ENCODE measurements at regions not wholly inside any gene's neighbourhood (a gene's known extent, or its start where the extent isn't known, plus 50 kb on each side); places are given as distances from the start of the nearest gene placed in this dataset.

DNA sequence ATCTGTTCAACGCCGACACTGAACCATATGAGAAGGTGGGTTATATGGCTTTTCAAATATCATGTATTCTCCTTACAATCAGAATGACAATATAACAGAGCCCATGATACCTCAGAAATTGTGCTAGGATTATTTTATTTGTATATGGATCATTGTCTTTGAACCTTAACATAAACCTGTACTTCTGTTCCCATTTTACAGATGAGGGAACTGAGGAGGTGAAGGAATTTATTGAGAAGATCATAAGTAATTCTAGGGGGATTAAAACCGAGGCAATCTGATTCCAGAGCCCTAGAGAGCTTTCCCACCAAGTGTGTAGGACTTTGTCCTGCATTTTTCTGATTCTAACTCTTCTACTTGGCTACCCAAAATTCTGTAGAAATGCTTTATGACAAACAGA, 279.8 kb upstream of the FANCL start:
- H3K27me3 ChIP-seq (ENCODE audit: control insufficient read depth, insufficient read depth, low read length) = no peaks in the 10 kb centered on the region
- no peak for DNase-seq (ENCODE audit: low read depth)
- TF ChIP-seq CTCF (IDR thresholded peaks at IDR 0.05; ENCODE audit: insufficient read depth, low read length, poor library complexity, severe bottlenecking) = no peak
- no peaks in the 10 kb centered on the region for H3K36me3 ChIP-seq (ENCODE audit: control insufficient read depth, insufficient read depth, low read length)
- H3K4me3 ChIP-seq (ENCODE audit: low read depth, low read length) = no peak overlapping the region

DNA sequence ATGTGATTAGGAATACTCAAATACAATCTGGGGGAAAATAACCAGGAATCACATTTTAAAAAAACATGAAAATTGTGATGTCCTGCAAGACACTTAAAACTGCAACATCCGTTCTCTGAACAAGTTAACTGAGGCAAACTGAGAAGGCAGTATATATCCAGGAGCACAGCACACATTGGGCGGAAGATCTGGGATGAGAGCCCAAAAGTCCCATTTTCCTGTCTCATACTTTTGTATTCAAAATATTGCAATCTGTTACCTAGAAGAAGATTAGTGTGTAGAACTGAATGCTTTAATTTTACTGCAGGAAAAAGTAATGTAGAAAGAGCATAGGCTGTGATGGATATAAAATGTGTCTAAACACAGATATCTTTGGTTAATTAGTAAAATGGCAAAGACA, 276.8 kb upstream of the FANCL start:
- TF ChIP-seq CTCF (IDR thresholded peaks at IDR 0.05; ENCODE audit: insufficient read depth, low read length, poor library complexity, severe bottlenecking) = no peak
- Histone ChIP-seq H3K36me3 (ENCODE audit: control insufficient read depth, insufficient read depth, low read length) (no peaks in the 10 kb centered on the region), H3K4me3 (ENCODE audit: low read depth, low read length) (no peak overlapping the region)

DNA sequence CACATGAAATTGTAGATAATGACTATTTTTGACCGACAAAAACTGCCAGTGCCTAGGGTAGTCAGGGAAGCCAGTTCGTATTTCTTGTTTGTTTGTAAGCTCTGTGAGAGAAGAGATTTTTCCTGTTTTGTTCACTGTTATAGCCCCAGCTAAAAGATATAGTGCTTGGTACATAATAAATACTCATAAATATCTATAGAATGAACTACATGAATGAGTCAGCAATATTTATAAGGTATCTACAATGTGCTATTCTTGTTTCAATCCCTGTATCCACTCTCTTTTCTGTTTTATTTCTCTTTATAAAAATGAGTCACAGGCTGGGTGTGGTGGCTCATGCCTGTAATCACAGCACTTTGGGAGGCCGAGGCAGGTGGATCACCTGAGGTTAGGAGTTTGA, 275.6 kb upstream of the FANCL start:
- DNase-seq (ENCODE audit: low read depth) = no peak
- Histone ChIP-seq H3K27me3 (ENCODE audit: control insufficient read depth, insufficient read depth, low read length) (no peaks in the 10 kb centered on the region), H3K36me3 (ENCODE audit: control insufficient read depth, insufficient read depth, low read length) (no peaks in the 10 kb centered on the region), H3K4me3 (ENCODE audit: low read depth, low read length) (no peak overlapping the region)
- TF ChIP-seq CTCF (IDR thresholded peaks at IDR 0.05; ENCODE audit: insufficient read depth, low read length, poor library complexity, severe bottlenecking) = no peak

More for the DNA sequence above, 276.8 kb upstream of the FANCL start:
- DNase-seq (ENCODE audit: low read depth) = no peak
- no peaks in the 10 kb centered on the region for H3K27me3 ChIP-seq (ENCODE audit: control insufficient read depth, insufficient read depth, low read length)

DNA sequence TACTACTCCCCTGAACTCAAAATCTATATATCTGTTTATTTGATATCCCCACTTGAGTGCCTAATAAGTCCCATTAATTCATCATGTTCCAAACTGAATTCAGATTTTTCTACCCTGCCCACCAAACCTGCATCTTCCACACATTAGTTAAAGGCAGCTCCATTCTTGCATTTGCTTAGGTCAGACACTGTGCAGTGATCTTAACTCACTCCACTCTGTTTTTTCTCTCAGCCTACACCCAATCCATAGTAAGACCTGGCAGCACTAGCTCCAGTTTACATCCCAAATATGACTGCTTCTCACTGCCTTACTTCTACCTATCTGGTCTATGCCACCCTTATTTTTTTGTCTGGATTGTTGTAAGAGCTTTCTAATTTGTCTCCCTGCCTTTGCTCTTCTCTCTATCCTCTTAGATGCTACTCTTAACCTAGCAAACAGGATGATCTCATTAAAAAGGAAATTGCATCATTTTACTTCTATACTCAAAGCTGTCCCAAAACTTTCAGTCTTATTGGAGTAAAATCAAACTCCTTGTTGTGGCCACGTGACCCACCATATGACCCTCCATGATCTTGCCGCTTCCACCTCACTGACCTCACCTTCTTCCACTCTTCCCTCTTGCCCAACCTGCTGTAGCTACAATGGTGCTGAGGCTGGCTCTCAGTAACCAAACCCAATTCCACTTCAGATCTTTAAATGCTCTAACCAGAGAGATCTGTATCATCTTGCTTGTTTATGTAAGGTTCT, 274.9 kb upstream of the FANCL start:
- no peak for DNase-seq (ENCODE audit: low read depth)
- Histone ChIP-seq H3K36me3 (ENCODE audit: control insufficient read depth, insufficient read depth, low read length) (no peaks in the 10 kb centered on the region), H3K27me3 (ENCODE audit: control insufficient read depth, insufficient read depth, low read length) (no peaks in the 10 kb centered on the region), H3K4me3 (ENCODE audit: low read depth, low read length) (no peak overlapping the region)
- no peak for TF ChIP-seq CTCF (IDR thresholded peaks at IDR 0.05; ENCODE audit: insufficient read depth, low read length, poor library complexity, severe bottlenecking)

- Histone ChIP-seq H3K27me3 (ENCODE audit: control insufficient read depth, insufficient read depth, low read length) (no peaks in the 10 kb centered on the region), H3K4me3 (ENCODE audit: low read depth, low read length) (no peak overlapping the region), H3K36me3 (ENCODE audit: control insufficient read depth, insufficient read depth, low read length) (no peaks in the 10 kb centered on the region)
- TF ChIP-seq CTCF (IDR thresholded peaks at IDR 0.05; ENCODE audit: insufficient read depth, low read length, poor library complexity, severe bottlenecking) = no peak
- DNase-seq (ENCODE audit: low read depth) = no peak
Measured at GRCh38 chr2:58514252-58514651, 273.1 kb upstream of the FANCL start.

- DNase-seq (ENCODE audit: low read depth) = no peak
- Histone ChIP-seq H3K27me3 (ENCODE audit: control insufficient read depth, insufficient read depth, low read length) (no peaks in the 10 kb centered on the region), H3K4me3 (ENCODE audit: low read depth, low read length) (no peak overlapping the region), H3K36me3 (ENCODE audit: control insufficient read depth, insufficient read depth, low read length) (no peaks in the 10 kb centered on the region)
- no peak for TF ChIP-seq CTCF (IDR thresholded peaks at IDR 0.05; ENCODE audit: insufficient read depth, low read length, poor library complexity, severe bottlenecking)
Measured at GRCh38 chr2:58512878-58513277, 271.8 kb upstream of the FANCL start.

Data from kidney epithelial cell (primary cell).